Gastrocnemius medialis (tissue), 4 donors: ENCODE measurements at regions not wholly inside any gene's neighbourhood (a gene's known extent, or its start where the extent isn't known, plus 50 kb on each side); places are given as distances from the start of the nearest gene placed in this dataset.

Experiments used
- ATAC-seq, 2 donors: fragments of 150-250 bp; one replicate each; pipeline ENCODE4 v1.9.1; 2016
- DNase-seq, 2 donors: peaks; one replicate each; pipeline ENCODE4 v3.0.0-alpha.2; 2019
- H3K27ac ChIP-seq, 4 donors: fragments of 200-600 bp; sonication (generic); 1 replicate in 1 of 4; 2 replicates in 3 of 4; pipeline ENCODE4 v1.5.1; 2016 to 2018; ENCODE audit warnings: mild to moderate bottlenecking in 2 of 4, moderate library complexity in 1 of 4
- H3K27me3 ChIP-seq, 3 donors: fragments of 200-600 bp; sonication (generic) in 2 of 3; 1 replicate in 1 of 3; 2 replicates in 2 of 3; pipeline versions ENCODE4 v1.5.1 to v1.6.0; 2016 to 2019; ENCODE audit warnings: mild to moderate bottlenecking in 1 of 3, moderate library complexity in 1 of 3
- H3K36me3 ChIP-seq, 2 donors: fragments of 200-600 bp; sonication (generic) in 1 of 2; one replicate each; pipeline ENCODE4 v1.5.1; 2017 to 2018
- H3K4me1 ChIP-seq, 2 donors: fragments of 200-600 bp; sonication (generic) in 1 of 2; one replicate each; pipeline ENCODE4 v1.5.1; 2016 to 2017; ENCODE audit warnings: mild to moderate bottlenecking in 2 of 2
- H3K4me3 ChIP-seq, 4 donors: fragments of 200-600 bp; sonication (generic) in 3 of 4; 1 replicate in 1 of 4; 2 replicates in 3 of 4; pipeline ENCODE4 v1.5.1; 2016 to 2019; ENCODE audit warnings: mild to moderate bottlenecking in 2 of 4
- H3K9me3 ChIP-seq, 3 donors: fragments of 200-600 bp; sonication (generic) in 2 of 3; 1 replicate in 1 of 3; 2 replicates in 2 of 3; pipeline ENCODE4 v1.5.1; 2016 to 2019
- POLR2A ChIP-seq, 2 donors: fragments of 450-650 bp; IDR thresholded peaks; one replicate each; pipeline ENCODE4 v1.6.1; 2017; ENCODE audit warnings: antibody characterized with exemption in 2 of 2, mild to moderate bottlenecking in 2 of 2, moderate library complexity in 2 of 2
- in situ Hi-C, 4 donors: fragments of 200-750 bp; cut with MboI; loops; one replicate each; pipeline versions ENCODE4 v1.15.0 to v1.8.0; 2017; ENCODE audit warnings: low sequenced_read_pairs in 4 of 4
- intact Hi-C: fragments of 100-400 bp; cut with DNase I; formaldehyde crosslinking; loops from one replicate; pipeline ENCODE4 v1.15.1; 2023; ENCODE audit warnings: low total_unique reads
- TF ChIP-seq, protein P1 (sequence below), 5 experiments: fragments of 450-650 bp in 3 of 5; fragments of 200-600 bp in 2 of 5; sonication (generic) in 2 of 5; IDR thresholded peaks in 4 of 5; conservative IDR thresholded peaks in 1 of 5; 1 replicate in 4 of 5; 2 replicates in 1 of 5; pipeline ENCODE4 v1.5.1; 2016 to 2019; ENCODE audit warnings: antibody characterized with exemption in 5 of 5, mild to moderate bottlenecking in 3 of 5, moderate library complexity in 3 of 5

DNA sequence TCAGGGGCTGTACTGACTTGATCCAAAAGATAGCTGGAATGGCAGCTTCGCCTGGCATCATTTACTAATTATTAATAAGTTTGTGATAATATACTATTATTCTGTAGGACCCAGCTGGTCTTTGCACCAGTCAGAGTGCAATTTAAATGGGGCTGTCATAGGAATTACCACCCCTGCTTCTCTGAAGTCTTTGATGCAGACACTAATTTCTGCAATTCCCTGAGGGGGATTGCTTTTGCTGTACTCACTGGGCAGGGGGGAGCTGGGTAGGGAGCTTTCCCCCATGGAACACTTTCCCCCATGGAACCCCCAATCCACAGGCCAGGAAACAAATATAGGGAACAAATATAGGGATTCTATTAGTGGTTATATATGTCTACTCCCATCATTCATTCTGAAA lies 54.9 kb upstream of the TSKU start:
- DNase-seq (no peak), ATAC-seq (no peak)
- TF ChIP-seq, protein P1, sequence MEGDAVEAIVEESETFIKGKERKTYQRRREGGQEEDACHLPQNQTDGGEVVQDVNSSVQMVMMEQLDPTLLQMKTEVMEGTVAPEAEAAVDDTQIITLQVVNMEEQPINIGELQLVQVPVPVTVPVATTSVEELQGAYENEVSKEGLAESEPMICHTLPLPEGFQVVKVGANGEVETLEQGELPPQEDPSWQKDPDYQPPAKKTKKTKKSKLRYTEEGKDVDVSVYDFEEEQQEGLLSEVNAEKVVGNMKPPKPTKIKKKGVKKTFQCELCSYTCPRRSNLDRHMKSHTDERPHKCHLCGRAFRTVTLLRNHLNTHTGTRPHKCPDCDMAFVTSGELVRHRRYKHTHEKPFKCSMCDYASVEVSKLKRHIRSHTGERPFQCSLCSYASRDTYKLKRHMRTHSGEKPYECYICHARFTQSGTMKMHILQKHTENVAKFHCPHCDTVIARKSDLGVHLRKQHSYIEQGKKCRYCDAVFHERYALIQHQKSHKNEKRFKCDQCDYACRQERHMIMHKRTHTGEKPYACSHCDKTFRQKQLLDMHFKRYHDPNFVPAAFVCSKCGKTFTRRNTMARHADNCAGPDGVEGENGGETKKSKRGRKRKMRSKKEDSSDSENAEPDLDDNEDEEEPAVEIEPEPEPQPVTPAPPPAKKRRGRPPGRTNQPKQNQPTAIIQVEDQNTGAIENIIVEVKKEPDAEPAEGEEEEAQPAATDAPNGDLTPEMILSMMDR (IDR thresholded peaks at IDR 0.05 in 4 of 5, conservative IDR thresholded peaks at IDR 0.05 in 1 of 5), result no peak
- no peak for TF ChIP-seq POLR2A (IDR thresholded peaks at IDR 0.05)
- Histone ChIP-seq H3K36me3 (no peaks in the 10 kb centered on the region), H3K27me3 (peaks cover 0 to 2% (median 0%) of the 10 kb centered on the region in 3 donors), H3K4me1 (no peaks in the 10 kb centered on the region), H3K9me3 (no peaks in the 10 kb centered on the region), H3K27ac (no peak overlapping the region), H3K4me3 (no peak overlapping the region)
- intact Hi-C loops (no loop called here), in situ Hi-C loops (loop anchor here (10.0 to 25.0 kb wide), 2 partner anchors 184 to 187 kb away; no protein-coding TSS in a partner anchor)

DNA sequence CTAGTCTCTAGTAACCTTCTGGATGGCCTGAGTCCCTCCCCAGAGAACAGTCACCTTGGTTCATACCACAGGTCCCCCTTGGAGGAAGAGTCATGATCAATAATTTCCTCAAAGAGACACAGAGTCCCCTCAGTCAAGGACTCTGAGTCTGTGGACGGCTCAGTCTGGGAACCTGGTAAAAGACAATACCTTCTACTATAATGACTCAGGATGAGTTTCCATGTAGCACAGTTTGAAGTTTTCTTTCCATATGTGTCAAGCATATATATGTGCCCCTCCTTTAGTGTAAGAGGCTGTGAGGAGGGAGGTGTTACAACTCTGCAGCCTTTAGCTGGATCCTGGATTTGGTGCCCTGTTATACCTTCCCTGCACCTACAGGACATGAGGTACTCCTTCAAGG lies 54.4 kb upstream of the TSKU start:
- H3K4me3 ChIP-seq, result no peak overlapping the region
- in situ Hi-C loops, result loop anchor here (10.0 to 25.0 kb wide), 2 partner anchors 184 to 186 kb away; no protein-coding TSS in a partner anchor
- no peaks in the 10 kb centered on the region for H3K9me3 ChIP-seq
- no peaks in the 10 kb centered on the region for H3K36me3 ChIP-seq
- H3K27ac ChIP-seq, result no peak overlapping the region
- no peaks in the 10 kb centered on the region for H3K4me1 ChIP-seq
- no peak for ATAC-seq
- DNase-seq, result no peak
- TF ChIP-seq, protein P1 (IDR thresholded peaks at IDR 0.05 in 4 of 5, conservative IDR thresholded peaks at IDR 0.05 in 1 of 5), result no peak
- TF ChIP-seq POLR2A (IDR thresholded peaks at IDR 0.05), result no peak
- intact Hi-C loops, result no loop called here
- peaks cover 0 to 2% (median 0%) of the 10 kb centered on the region in 3 donors for H3K27me3 ChIP-seq

DNA sequence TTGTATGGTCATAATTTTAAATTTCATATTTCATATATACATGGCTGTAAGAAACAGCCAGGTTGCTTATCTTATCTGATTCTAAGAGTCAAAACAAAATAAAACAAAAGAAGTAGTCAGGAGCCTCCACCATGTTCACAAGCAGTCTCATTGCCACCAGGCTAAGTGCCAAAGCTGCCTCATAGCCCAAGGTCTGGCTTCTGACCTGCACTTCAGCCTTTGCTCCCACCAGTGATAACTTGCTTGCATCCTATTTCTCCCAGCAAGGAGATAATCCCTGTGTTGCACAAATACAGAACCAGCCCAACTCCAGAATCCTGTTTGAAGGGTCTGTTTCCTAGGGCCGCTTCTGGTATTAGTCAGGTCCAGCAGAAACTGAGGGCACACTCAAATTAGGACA lies 53.9 kb upstream of the TSKU start:
- Histone ChIP-seq H3K9me3 (no peaks in the 10 kb centered on the region), H3K27ac (no peak overlapping the region), H3K4me3 (no peak overlapping the region), H3K36me3 (no peaks in the 10 kb centered on the region), H3K27me3 (peaks cover 0 to under 1% (median 0%) of the 10 kb centered on the region in 3 donors), H3K4me1 (no peaks in the 10 kb centered on the region)
- no peak for DNase-seq
- no peak for ATAC-seq
- in situ Hi-C loops (loop anchor here (10.0 to 25.0 kb wide), 2 partner anchors 183 to 186 kb away; no protein-coding TSS in a partner anchor), intact Hi-C loops (no loop called here)
- TF ChIP-seq POLR2A (IDR thresholded peaks at IDR 0.05), result no peak
- TF ChIP-seq, protein P1 (IDR thresholded peaks at IDR 0.05 in 4 of 5, conservative IDR thresholded peaks at IDR 0.05 in 1 of 5), result no peak

DNA sequence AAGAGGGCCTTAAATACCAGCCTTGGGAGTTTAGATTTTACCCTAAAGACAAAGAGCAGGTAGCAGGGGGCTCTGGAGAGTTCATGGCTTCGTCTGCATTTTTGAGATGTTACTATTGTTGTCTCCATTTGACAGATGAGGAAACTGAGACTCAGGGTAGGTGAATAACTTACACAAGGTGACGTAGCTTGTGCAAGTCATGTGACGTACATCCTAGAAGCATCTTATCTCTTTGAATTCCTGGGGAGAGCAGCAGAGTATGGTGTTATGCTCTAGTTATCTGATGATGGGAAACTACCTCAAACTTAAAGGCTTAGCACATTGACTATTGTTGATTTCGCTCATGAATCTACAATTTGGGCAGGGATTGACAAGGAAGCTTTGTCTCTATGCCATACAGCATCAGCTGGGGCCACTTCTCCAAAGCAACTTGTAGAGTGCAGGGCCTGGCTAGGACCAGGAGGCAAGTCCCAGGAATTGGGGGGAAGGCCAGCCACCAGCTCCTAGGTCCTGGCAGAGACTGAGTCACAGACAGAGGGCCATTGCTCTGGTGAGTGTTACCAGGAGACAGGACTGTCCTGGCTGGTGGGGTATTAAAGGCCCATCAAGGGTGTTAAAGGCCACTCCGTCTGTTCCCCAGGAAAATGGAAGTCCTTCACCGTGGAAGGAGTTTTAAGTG lies 52.1 kb upstream of the TSKU start:
- no peak overlapping the region for H3K27ac ChIP-seq
- no peak for TF ChIP-seq POLR2A (IDR thresholded peaks at IDR 0.05)
- TF ChIP-seq, protein P1 (IDR thresholded peaks at IDR 0.05 in 4 of 5, conservative IDR thresholded peaks at IDR 0.05 in 1 of 5), result no peak
- no peak overlapping the region for H3K4me3 ChIP-seq
- H3K36me3 ChIP-seq, result no peaks in the 10 kb centered on the region
- ATAC-seq, result no peak
- DNase-seq, result no peak
- H3K4me1 ChIP-seq, result no peaks in the 10 kb centered on the region
- intact Hi-C loops, result loop anchor here (5.0 kb wide), 1 partner anchor 186 kb away; no protein-coding TSS in a partner anchor
- in situ Hi-C loops, result loop anchor here in 1 of 4 donors (10.0 to 25.0 kb wide), 2 partner anchors 64 to 181 kb away; no protein-coding TSS in a partner anchor
- no peaks in the 10 kb centered on the region for H3K27me3 ChIP-seq
- no peaks in the 10 kb centered on the region for H3K9me3 ChIP-seq
